ENCODE measurements at regions not wholly inside any gene's neighbourhood (a gene's known extent, or its start where the extent isn't known, plus 50 kb on each side); places are given as distances from the start of the nearest gene placed in this dataset.

DNA sequence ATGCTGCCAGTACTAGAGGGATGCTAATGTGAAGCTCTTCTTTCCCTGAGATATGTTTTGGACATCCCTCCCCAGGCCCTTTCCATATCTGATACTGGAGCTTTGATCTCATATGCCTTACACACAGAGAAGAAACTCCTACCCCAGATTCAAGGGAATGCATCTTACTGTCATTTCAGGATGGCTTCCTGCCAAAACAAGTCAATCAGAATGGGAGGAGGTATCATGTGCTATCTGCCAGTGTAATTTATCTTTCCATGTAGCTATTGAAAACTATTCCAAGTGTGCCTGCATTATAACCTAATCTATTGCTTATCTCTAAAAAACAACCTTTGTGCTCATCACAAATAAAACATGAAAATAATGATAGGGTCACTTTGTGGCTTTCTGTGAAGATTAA is 269.9 kb upstream of the SETBP1 start:
- DNase-seq, result no peak

DNA sequence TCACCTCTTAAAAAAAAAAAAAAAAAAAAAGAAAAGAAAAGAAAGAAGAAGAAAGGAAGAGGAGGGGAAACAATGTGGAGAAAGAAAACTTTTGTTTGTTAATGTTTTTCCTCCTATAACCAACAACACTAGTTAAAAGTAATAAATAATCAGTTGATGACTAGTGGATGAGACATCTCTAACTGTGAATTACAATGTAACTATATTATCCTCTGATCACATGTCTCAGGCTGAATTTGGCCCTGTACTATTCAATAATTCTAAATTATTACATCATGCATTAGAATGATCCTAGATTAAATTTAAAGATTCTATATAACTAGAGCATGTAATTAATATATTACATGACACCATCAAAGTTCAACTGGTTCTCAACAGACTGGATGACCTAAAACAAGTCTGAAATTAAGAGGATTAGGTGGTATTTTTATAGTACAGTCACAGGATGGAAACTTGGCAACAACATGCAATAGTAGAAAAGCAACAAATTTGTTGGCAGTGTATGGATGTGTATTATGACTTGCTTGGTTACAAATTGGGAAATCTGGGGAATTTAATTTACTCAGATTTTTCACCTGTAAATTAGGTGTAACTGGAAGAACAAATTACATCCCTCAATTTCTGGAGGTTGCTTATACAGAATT is 269.3 kb upstream of the SETBP1 start:
- peak in 1 of 2 donors; percentile 33 for DNase-seq

DNA sequence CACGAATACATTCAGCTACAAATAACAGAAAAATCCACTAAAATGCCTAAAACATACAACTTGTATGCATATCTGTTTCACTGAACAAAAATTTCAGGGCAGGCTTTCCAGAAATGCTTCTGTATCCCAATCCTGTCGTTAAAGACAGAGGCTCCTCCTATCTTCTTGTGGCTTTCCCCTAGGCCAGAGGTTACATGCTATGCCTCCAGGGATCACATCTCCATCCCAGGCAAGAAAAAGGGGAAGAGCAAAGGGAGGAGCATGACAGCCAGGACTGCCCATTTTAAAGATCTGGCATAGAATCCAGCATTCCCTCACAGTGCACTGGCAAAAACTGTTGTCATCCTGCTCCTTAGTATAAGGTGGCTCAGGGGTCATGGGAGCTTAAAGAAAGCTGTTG is 268.7 kb upstream of the SETBP1 start:
- DNase-seq, result no peak

DNA sequence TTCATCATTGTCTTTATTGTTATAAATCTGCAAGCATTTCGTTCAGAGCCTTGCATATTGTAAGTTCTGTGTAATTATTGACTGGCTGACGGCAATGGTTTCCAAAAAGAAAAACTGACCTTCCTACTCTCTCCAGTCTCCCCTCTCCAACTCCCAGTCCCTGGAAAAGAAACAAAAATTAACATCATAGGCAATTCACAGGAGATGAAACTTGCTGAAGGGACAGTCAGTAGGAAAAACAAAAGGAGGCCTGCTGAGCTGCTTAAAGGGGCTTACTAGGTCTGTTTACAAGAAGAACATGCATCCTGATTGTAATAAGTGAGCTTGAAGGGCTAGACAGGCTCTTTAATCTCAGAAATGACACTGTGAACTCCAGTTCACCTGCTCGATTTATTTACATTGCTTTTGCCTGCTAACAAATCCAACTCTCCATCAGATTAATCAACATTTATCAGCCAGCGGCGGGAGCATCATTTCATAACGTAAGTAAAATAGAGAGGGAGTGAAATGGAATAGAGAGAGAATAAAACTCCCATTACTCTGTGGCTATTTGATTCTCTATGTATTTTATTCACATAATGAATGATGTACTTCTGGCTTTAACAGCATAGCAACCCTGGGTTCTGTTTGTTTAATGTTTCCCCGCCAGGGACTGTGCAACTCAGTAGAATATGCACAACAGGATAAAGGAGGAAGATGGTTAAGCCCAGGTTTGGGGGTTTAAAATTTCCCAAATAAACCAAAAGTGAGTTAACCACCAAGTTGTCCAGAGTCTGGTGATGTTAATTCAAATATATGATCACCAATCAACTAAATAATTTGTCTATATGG is 256.7 kb upstream of the SETBP1 start:
- DNase-seq, result peak in 1 of 2 donors; percentile 27

DNA sequence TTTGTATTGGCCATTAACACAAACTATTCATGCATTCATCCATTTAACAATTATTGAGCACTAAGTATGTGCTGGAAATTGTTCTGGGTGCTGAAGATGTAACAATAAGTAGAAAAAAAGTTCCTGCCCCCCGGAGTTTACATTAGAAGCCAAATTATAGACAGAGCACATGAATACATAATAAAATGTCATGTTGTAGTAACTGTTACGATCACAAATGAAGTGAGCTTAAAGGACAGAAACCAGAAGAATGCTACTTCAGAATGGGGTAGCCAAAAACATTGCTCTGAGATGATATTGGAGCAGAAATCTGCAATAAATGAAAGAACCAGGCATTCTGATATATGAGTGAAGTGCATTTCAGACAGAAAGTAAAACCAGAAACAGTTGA is 256.0 kb upstream of the SETBP1 start:
- DNase-seq, result peak in 1 of 2 donors; percentile 21

DNA sequence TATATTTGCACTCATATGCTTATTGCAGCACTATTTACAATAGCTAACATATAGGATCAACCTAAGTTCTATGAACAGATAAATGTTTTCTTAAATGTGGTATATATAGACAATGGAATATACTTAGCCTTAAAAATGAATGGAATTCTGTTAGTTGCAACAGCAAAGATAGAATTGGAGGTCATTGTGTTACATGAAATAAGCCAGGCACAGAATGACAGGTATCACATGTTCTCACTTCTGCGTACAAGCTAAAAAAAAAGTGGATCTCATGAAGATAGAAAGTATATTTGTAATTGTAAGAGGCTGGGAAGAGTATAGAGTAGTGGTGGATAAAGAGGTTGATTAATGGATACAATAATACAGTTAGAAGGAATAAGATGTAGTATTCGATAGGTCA is 255.5 kb upstream of the SETBP1 start:
- no peak for DNase-seq

DNA sequence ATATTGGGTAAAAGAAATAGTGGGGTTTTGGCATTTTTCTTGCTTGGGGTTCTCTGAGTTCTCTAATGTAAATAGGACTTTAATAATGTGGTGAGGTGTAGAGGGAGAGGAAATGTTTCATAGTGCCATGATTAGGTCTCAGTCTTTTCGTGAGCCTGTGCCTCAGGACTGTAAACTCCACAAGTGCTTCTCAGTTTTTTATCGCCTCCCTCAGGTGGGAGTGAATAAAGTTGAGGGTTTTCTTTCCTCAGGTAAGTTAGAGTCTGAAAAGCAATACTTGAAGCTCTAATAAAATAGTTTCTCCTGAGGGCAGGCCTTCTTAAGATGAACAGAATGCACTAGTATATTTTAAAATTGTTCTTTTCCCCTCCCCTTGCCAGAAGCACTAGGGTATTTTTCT is 243.1 kb upstream of the SETBP1 start:
- DNase-seq, result no peak

DNA sequence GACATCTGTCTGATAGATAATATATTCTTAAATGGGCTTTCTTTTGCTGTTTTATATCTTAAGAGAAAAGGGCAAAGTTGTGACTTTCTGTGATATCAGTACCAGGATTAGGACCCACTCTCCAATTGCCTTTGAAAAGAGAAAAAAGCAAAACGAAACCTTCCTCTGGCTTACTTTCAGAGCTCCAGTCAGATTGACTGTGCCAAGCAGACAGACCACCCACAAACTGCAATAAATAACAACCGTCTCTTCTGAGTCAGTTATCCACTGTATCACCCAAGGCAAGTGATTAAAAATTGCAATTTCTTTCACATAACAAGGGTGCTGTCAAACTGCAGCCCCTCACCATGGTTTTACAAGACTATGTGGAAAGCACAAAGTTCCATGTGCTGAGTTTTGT is 230.5 kb upstream of the SETBP1 start:
- no peak for DNase-seq

DNA sequence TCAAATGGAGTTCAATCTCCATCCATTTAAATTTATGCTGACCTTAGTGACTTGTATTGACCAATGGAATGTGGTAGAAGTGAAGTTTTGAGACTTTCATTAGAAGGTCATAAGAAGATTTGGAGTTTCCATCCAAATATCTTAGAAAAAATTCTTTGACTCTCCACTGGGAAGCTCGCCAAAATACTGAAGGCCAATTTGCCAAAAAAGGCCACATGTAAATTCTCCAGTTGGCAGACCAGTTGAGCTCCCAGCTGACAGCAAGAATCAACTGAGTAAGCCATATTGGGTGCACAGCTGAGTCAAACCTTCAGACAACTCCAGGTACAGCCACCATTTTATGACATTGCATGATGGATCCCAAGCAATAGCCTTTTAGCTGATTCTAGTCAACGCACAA is 228.3 kb upstream of the SETBP1 start:
- DNase-seq, result no peak

DNA sequence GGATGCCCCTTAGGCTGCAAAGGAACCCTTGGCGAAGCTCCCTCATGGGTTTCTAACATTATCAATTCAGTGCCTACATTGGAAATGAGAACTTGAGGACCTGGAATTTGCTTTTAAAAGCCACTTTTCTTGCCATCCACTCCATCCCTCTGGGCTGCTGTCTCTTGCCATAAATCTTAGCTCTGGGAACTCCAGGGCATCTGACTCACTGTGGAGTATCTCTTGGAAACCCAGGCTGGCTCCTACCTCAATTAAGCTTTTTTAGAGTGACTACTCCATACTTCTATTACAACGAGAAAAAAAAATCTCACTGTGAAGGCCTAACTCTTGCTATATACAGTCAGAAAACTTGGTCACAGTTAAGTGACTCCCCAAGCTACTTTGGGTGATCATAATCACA is 227.2 kb upstream of the SETBP1 start:
- no peak for DNase-seq

DNA sequence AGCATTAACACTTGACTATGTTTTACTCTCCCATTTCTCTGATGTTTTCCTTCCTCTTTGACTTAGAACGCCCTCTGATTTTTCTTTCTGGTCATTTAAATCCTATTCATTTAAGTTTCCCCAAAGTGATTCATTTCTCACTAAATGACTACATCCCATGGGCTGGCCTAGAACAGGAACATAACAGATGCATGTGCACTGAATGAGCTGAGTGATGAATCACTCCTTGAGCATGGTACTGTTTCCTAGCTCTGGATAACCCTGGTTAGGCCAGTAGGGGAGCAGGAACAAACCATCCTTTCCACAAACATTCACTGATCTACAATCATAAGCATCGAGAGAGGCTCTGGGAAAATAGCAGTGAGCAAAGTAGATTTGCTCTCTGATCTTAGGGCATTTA is 221.9 kb upstream of the SETBP1 start:
- DNase-seq, result no peak

DNA sequence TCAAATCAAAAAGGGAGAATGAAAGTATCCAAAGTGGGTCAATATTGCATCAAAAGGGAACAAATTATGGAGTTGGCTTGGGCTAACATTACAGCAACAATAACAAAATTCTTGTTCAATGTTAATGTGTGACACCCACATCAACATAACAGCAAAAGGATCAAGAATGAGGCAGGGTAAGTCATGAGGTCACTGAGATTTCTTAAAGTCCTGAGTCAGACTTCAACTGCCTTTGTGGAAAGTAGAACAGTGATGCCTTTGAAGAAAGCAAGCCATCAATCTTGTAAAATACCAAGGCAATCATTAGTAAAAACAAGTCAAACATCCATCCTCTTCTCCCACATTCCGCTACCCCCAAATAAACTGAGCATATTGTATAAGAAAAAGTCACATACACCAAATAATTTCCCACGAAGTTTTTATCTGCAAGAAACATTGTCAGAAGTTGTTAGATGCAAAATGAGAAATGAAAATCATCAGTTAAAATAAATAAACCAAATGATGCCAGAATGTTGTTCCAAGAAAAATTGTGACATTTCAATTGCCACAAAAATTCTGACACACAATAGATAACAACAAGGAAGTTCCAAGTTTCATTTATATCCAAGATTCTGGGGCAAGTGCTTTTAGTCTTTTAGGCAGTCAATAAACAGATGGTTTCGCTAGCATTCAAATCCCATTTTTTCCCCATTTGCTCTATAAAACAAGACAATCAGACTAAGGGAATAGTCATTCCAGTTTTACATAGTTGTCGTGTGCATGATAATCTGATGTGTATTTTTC is 216.1 kb upstream of the SETBP1 start:
- peak; percentile 37 to 52 for DNase-seq

DNA sequence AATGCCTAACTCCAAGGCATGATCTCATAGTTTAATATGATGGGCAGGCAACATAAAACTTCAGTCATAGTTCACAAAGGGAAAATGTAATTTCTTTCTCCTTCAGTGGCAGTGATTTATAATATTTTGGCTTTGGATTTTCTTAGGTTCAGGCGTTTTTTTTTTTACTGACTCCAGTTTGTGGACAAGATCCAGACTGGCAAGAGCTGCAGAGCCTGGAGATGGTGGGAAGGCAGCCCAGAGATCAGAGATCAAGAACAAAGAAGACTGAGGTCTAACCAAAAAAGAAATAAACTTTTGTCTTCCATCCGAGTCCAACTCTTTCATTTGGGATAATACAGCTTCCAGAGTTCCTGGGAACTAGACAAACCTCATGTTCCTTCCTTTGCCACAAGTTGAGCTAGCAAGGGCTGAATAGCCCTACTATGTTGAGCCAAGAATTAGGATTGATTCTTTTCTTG is 215.3 kb upstream of the SETBP1 start:
- DNase-seq, result no peak

DNA sequence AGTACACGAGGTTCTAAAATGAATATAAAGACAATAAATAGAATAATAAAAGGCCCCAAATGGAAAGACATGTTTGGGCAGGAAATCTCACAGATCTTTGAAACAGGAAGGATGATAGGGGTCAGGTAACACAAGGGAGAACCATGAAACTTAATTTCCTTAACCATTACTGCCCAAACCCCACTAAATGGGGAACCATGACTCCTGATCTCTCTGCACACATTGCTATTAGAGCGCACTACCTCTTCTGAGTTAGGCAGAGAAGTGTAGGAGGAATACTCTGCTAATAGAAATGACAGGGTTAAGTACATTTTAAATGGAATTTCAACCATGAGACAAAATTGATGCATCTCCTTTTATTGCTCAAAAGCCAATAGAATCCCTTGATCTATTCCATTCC is 213.7 kb upstream of the SETBP1 start:
- DNase-seq, result no peak

DNA sequence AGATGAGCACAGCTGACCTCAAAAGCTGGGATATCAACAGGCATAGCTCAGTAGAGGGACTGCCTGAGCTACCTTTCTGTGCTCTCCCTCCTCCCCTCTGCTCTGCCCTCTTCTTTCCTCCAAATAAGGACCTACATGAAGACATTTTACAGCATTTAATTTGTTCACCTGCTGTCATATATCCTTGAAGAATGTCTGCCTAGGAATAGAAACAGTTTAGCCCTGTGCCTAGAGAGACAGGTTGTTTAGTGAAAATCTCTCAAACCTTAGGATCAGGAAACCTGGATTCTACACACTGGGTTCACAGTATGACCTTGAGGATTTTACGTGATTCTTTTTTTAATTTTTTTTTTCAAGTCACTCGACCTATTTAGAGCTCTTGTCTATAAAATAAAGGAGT is 213.0 kb upstream of the SETBP1 start:
- DNase-seq, result no peak

DNA sequence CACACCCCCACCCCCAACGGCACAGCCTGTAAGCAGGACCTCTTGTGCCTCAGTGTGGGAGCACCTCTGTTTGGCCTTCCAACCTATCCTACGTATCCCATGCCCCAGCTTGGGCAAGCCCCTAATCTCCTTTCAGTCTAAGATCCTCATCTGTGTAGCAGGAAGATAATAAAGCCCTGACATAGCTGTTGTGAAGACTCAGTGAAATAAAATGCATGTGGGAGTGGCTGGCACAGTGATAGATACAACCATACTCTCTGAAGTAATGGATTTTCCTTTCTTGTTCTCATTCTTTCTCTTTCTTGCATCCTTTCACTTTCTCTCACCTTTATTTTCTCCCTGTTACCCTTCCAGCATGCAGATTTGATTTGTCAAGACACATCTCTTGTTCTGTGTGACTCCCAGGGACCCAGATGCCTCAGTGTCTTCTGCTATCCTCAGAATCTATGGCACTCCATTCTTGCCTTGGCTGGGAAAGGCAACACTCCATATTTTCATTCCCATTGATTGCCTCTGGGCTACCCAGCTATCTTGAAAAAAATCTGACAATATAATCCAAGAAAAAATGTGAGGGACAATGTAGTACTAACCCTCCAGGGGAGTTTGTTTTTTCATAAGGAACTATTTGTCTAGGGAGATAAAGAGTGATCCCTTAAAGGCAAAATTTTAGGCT is 207.2 kb upstream of the SETBP1 start:
- DNase-seq, result no peak

DNA sequence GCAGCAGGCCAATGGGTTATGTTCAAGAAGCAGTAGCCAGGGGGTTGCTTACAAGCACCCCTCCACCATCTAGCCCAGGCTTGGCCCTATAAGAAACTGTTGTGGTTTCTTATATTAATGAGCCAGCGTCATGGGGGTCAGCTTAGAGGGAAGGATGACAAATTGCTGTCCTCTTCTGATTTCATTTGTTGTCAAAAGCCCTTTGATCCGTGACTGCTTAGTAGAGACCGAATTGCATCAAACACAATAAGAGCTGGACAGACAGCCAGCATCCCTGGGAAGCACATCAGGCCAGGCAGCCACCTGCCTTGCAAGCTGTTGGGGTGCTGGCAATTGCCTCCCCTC is 206.6 kb upstream of the SETBP1 start:
- no peak for DNase-seq

DNA sequence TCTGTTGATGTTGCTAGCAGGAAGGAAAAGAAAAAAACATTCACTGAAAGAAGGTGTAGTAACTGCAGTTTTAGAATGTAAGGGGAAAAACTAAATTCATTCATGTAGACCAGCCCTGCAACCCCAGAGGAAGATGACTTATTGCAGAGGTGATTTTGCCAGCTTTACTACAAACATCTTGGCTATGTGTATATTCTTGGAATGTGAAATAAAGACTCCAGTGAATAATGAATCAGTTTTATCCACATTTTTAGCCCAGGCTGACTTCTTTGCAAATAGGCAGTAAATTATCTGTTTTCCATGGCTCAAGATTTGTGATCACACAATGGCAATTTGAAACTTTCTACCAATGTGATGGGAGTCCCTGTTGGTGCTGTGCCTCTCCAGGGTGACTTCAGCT is 206.1 kb upstream of the SETBP1 start:
- DNase-seq, result no peak

DNA sequence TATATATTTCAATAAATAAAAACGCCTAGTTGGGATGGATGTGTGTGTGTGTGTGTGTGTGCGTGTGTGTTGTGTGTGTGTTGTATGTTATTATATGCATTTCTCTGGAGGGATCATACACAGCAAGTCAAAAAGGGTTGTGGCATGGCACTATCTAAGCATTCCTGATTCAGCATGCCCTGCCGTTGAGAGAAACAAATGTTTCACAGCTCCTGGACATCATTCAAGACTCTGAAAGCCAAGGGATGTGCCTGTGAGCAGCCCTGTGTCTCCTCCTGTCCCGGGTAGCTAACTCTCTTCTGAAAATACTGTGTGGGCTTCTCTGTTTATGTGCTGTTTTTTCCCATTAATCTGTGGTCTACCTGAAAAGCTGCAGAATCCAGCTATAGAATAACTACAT is 197.9 kb upstream of the SETBP1 start:
- DNase-seq, result no peak

DNA sequence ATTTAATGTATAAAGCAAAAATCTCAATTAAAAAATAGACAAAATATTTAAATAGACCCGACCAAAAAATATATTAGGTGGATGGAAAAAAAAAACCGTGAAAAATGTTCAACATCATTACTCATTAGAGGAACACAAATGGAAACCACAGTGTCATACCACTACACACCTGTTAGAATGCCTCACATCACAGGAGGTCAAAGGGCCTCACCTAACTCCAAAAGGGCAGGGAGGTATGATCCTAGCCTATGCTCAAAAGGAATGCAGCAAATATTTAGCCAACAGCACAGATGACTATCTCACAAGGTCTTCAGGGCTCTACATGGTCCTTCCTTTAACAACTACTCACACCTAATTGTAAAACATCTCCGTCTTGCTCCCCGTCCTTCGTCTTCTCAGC is 185.5 kb upstream of the SETBP1 start:
- no peak for DNase-seq

DNA sequence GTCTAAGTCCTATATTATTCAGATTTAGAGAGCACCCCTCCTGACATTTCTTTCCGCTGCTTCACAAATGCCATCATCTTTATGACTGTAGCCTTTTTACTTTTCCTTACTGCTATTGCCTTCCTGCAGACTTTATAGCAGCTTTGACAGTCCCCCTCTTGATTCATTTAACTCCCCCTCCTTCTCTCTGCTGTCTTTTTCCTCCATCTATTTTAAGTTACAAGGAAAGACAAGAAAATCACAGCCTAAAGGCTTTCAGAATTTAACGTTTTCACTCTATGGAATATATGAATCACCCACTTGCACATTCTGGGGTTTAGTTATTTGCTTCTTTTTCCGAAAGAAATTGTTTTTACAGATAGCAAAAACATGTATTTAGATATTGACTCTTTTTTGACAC is 183.4 kb upstream of the SETBP1 start:
- DNase-seq, result no peak

DNA sequence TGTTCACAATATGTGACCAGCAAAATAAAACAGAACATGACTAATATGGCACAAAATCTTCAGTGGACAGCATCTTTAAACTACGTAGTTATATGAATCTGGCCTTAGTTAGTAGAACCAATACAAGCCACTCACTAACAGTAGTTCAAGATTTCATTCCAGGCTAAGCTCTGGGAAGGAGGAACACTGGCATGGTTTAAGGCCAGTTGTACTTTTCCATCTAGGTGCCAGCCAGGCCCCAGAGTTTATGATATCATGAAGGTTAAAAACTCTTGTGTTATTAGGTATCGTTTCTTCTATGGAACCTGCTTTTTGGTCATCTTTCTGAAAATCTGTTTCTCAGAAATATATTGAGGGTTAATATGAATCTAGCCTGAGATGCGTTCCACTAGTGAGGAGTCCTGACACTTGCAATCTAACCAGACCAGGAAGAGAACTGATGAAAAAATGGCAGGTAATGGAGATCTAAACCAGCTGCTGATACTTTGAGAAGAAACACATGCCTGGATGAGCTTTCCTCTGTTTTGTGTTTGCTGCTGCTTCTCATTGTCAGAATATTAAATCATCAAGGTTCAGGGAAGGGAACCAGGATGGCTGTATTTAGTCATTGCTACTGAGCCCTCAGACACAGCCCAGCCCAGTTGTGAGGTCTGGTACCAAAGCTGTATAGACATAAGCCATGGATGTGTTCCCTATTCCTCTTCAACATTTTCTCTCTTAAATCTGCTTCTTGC is 182.8 kb upstream of the SETBP1 start:
- DNase-seq, result no peak

Data from right lung (tissue), 2 donors.